ENCODE measurements at regions not wholly inside any gene's neighbourhood (a gene's known extent, or its start where the extent isn't known, plus 50 kb on each side); places are given as distances from the start of the nearest gene placed in this dataset.
"Not testable (repeated sequence)": the region's sequence is repeated elsewhere in the genome, so short reads cannot be mapped to it uniquely, and the experiment has no call there.

DNA sequence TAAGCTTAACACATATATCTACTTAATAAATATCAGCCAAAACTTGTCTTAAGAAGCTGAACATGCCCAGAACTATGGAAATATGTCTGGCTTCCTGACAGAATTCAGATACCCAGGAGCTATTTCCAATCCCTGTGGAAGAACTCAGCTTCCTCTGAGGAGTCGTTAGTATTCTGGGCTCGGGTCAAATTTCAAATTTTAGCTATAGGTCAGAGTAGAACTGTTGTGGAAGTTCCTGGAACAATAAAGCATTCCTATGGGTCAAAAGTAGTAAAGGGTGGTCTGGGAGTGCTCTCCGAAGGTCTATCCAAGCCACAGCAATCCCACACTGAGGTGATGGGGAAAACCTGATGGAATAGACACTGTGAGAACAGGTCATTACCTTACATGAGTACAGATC, 342.7 kb upstream of the CHST9 start:
- Histone ChIP-seq H3K9me3 (replicated peaks in 1 of 2; ENCODE audit: control insufficient read depth in 1 of 2, insufficient read depth in 1 of 2, low read length in 2 of 2) (peaks cover 10 to 14% of the 10 kb centered on the region in 2 donors), H3K36me3 (replicated peaks in 1 of 2; ENCODE audit: control insufficient read depth in 1 of 2, insufficient read depth in 2 of 2, low read length in 2 of 2) (no peaks in the 10 kb centered on the region), H4K20me1 (ENCODE audit: insufficient read depth, low read length) (no peaks in the 10 kb centered on the region), H3K9ac (ENCODE audit: insufficient read depth, low read length, poor library complexity, severe bottlenecking) (no peak overlapping the region), H3K4me3 (replicated peaks in 1 of 3; ENCODE audit: low read depth in 2 of 3, low read length in 3 of 3) (no peak overlapping the region), H3K4me1 (ENCODE audit: control insufficient read depth in 1 of 2, insufficient read depth in 2 of 2, low read length in 2 of 2) (no peaks in the 10 kb centered on the region), H3K4me2 (replicated peaks; ENCODE audit: extremely low read depth, low read length, poor library complexity, severe bottlenecking) (no peak overlapping the region), H3K27ac (ENCODE audit: low read depth in 1 of 2, low read length in 2 of 2) (no peak overlapping the region), H3K79me2 (ENCODE audit: insufficient read depth, low read length) (no peaks in the 10 kb centered on the region), H2AFZ (ENCODE audit: insufficient read depth, low read depth, low read length, poor library complexity, severe bottlenecking) (no peak overlapping the region), H3K27me3 (ENCODE audit: control insufficient read depth in 2 of 2, insufficient read depth in 2 of 2, low read length in 2 of 2) (no peaks in the 10 kb centered on the region)
- Mint-ChIP-seq H3K27me3 (ENCODE audit: low read depth in 3 of 3) (no peaks in the 10 kb centered on the region), H3K9me3 (peaks cover 0 to 15% (median 5%) of the 10 kb centered on the region in 7 donors), H3K36me3 (no peaks in the 10 kb centered on the region), H3K4me3 (no peak overlapping the region), H3K27ac (no peak overlapping the region), H3K4me1 (no peaks in the 10 kb centered on the region)
- no CpG with 5 or more reads among the region's 3 CpGs for WGBS (ENCODE audit: insufficient coverage)
- intact Hi-C loops (cut with micrococcal nuclease), result no loop called here
- DNase-seq, result no peak
- TF ChIP-seq, protein P1, sequence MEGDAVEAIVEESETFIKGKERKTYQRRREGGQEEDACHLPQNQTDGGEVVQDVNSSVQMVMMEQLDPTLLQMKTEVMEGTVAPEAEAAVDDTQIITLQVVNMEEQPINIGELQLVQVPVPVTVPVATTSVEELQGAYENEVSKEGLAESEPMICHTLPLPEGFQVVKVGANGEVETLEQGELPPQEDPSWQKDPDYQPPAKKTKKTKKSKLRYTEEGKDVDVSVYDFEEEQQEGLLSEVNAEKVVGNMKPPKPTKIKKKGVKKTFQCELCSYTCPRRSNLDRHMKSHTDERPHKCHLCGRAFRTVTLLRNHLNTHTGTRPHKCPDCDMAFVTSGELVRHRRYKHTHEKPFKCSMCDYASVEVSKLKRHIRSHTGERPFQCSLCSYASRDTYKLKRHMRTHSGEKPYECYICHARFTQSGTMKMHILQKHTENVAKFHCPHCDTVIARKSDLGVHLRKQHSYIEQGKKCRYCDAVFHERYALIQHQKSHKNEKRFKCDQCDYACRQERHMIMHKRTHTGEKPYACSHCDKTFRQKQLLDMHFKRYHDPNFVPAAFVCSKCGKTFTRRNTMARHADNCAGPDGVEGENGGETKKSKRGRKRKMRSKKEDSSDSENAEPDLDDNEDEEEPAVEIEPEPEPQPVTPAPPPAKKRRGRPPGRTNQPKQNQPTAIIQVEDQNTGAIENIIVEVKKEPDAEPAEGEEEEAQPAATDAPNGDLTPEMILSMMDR (IDR thresholded peaks at IDR 0.05), result no peak

DNA sequence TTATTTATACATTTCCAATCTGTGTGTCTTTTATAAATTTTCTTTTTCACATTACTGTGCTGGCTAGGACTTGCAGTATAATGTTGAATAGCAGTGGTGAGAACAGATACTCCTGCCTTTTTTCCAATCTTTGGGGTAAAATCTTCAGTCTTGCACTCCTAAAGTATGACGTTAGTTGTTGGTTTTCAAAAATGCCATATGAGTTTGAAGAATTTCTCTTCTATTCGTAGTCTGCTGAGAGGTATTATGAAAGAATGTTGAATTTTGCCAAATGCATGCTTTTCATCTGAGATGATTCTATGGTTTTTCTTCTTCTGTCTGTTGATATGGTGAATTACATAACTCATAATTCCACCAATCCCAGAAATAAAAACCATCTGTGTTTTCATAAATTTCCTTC, 335.3 kb upstream of the CHST9 start:
- no peaks in the 10 kb centered on the region for H3K27me3 ChIP-seq (ENCODE audit: control insufficient read depth in 2 of 2, insufficient read depth in 2 of 2, low read length in 2 of 2)
- no peaks in the 10 kb centered on the region for H3K79me2 ChIP-seq (ENCODE audit: insufficient read depth, low read length)
- H3K4me1 ChIP-seq (ENCODE audit: control insufficient read depth in 1 of 2, insufficient read depth in 2 of 2, low read length in 2 of 2), result no peaks in the 10 kb centered on the region
- TF ChIP-seq, protein P1 (IDR thresholded peaks at IDR 0.05), result no peak
- H2AFZ ChIP-seq (ENCODE audit: insufficient read depth, low read depth, low read length, poor library complexity, severe bottlenecking), result no peak overlapping the region
- H3K4me3 Mint-ChIP-seq, result no peak overlapping the region
- no peaks in the 10 kb centered on the region for H3K36me3 Mint-ChIP-seq
- H3K4me2 ChIP-seq (replicated peaks; ENCODE audit: extremely low read depth, low read length, poor library complexity, severe bottlenecking), result no peak overlapping the region
- no peak overlapping the region for H3K27ac ChIP-seq (ENCODE audit: low read depth in 1 of 2, low read length in 2 of 2)
- no peak overlapping the region for H3K27ac Mint-ChIP-seq
- peaks cover 0 to 6% (median 3%) of the 10 kb centered on the region in 7 donors for H3K9me3 Mint-ChIP-seq
- H3K9ac ChIP-seq (ENCODE audit: insufficient read depth, low read length, poor library complexity, severe bottlenecking), result no peak overlapping the region
- intact Hi-C loops (cut with micrococcal nuclease), result no loop called here
- H4K20me1 ChIP-seq (ENCODE audit: insufficient read depth, low read length), result no peaks in the 10 kb centered on the region
- peaks cover 0 to 2% (median 0%) of the 10 kb centered on the region in 3 donors for H3K27me3 Mint-ChIP-seq (ENCODE audit: low read depth in 3 of 3)
- no peaks in the 10 kb centered on the region for H3K36me3 ChIP-seq (replicated peaks in 1 of 2; ENCODE audit: control insufficient read depth in 1 of 2, insufficient read depth in 2 of 2, low read length in 2 of 2)
- peaks cover 5 to 6% of the 10 kb centered on the region in 2 donors for H3K9me3 ChIP-seq (replicated peaks in 1 of 2; ENCODE audit: control insufficient read depth in 1 of 2, insufficient read depth in 1 of 2, low read length in 2 of 2)
- H3K4me1 Mint-ChIP-seq, result no peaks in the 10 kb centered on the region
- WGBS (ENCODE audit: insufficient coverage), result no CpG with 5 or more reads among the region's 2 CpGs
- no peak for DNase-seq
- H3K4me3 ChIP-seq (replicated peaks in 1 of 3; ENCODE audit: low read depth in 2 of 3, low read length in 3 of 3), result no peak overlapping the region

DNA sequence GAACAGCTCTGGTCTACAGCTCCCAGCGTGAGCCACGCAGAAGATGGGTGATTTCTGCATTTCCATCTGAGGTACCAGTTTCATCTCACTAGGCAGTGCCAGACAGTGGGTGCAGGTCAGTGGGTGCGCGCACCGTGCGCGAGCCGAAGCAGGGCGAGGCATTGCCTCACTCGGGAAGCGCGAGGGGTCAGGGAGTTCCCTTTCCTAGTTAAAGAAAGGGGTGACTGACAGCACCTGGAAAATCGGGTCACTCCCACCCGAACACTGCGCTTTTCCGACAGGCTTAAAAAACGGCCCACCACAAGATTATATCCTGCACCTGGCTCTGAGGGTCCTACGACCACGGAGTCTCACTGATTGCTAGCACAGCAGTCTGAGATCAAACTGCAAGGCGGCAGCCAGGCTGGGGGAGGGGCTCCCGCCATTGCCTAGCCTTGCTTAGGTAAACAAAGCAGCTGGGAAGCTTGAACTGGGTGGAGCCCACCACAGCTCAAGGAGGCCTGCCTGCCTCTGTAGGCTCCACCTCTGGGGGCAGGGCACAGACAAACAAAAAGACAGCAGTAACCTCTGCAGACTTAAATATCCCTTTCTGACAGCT, 325.0 kb upstream of the CHST9 start:
- H2AFZ ChIP-seq (ENCODE audit: insufficient read depth, low read depth, low read length, poor library complexity, severe bottlenecking); H3K27ac Mint-ChIP-seq; H4K20me1 ChIP-seq (ENCODE audit: insufficient read depth, low read length); H3K4me3 ChIP-seq (replicated peaks in 1 of 3; ENCODE audit: low read depth in 2 of 3, low read length in 3 of 3); H3K36me3 ChIP-seq (replicated peaks in 1 of 2; ENCODE audit: control insufficient read depth in 1 of 2, insufficient read depth in 2 of 2, low read length in 2 of 2); H3K36me3 Mint-ChIP-seq; DNase-seq; H3K4me1 ChIP-seq (ENCODE audit: control insufficient read depth in 1 of 2, insufficient read depth in 2 of 2, low read length in 2 of 2); H3K4me1 Mint-ChIP-seq; H3K4me2 ChIP-seq (replicated peaks; ENCODE audit: extremely low read depth, low read length, poor library complexity, severe bottlenecking); intact Hi-C loops (cut with micrococcal nuclease); H3K9me3 ChIP-seq (replicated peaks in 1 of 2; ENCODE audit: control insufficient read depth in 1 of 2, insufficient read depth in 1 of 2, low read length in 2 of 2); H3K79me2 ChIP-seq (ENCODE audit: insufficient read depth, low read length); H3K9ac ChIP-seq (ENCODE audit: insufficient read depth, low read length, poor library complexity, severe bottlenecking); H3K27me3 Mint-ChIP-seq (ENCODE audit: low read depth in 3 of 3); H3K27ac ChIP-seq (ENCODE audit: low read depth in 1 of 2, low read length in 2 of 2); H3K27me3 ChIP-seq (ENCODE audit: control insufficient read depth in 2 of 2, insufficient read depth in 2 of 2, low read length in 2 of 2); H3K4me3 Mint-ChIP-seq: not testable (repeated sequence)
- 92% methylated on average over 19 of the region's 21 CpGs for WGBS (ENCODE audit: insufficient coverage)
- peaks cover 0 to 12% (median 5%) of the 10 kb centered on the region in 7 donors for H3K9me3 Mint-ChIP-seq
